Endodermal cell (in vitro differentiated cells): ENCODE measurements at regions not wholly inside any gene's neighbourhood (a gene's known extent, or its start where the extent isn't known, plus 50 kb on each side); places are given as distances from the start of the nearest gene placed in this dataset.

ENCODE experiments used
- DNase-seq: peaks from one replicate; pipeline ENCODE4 v3.0.0-alpha.2; 2017
- H3K27ac ChIP-seq: 2 replicates; pipeline ENCODE4 v1.5.1; 2013; ENCODE audit warnings: mild to moderate bottlenecking, low read depth, low read length, moderate library complexity
- H3K27me3 ChIP-seq: 2 replicates; pipeline ENCODE4 v1.6.1; 2013; ENCODE audit warnings: mild to moderate bottlenecking, low read length, moderate library complexity; ENCODE audit not compliant: insufficient read depth, control insufficient read depth, poor library complexity, severe bottlenecking
- H3K36me3 ChIP-seq: 2 replicates; pipeline ENCODE4 v1.7.0; 2013; ENCODE audit warnings: mild to moderate bottlenecking, low read length, moderate library complexity; ENCODE audit not compliant: control insufficient read depth, insufficient read depth
- H3K4me1 ChIP-seq: one replicate; pipeline ENCODE4 v1.7.0; 2013; ENCODE audit warnings: low read length; ENCODE audit not compliant: control insufficient read depth, insufficient read depth
- H3K4me3 ChIP-seq: 2 replicates; pipeline ENCODE4 v1.5.1; 2013; ENCODE audit warnings: mild to moderate bottlenecking, low read length, moderate library complexity
- H3K9ac ChIP-seq: 2 replicates; pipeline ENCODE4 v1.6.1; 2013; ENCODE audit warnings: mild to moderate bottlenecking, low read length, moderate library complexity; ENCODE audit not compliant: poor library complexity, severe bottlenecking; ENCODE audit errors: extremely low read depth
- H3K9me3 ChIP-seq: 2 replicates; pipeline ENCODE4 v1.6.1; 2013; ENCODE audit warnings: mild to moderate bottlenecking, low read length, moderate library complexity; ENCODE audit not compliant: control insufficient read depth
- H3K27ac Mint-ChIP-seq: 2 replicates; pipeline ENCODE4 v1.8.0; 2020; ENCODE audit warnings: mixed read lengths
- H3K27me3 Mint-ChIP-seq: 2 replicates; pipeline ENCODE4 v1.8.0; 2021; ENCODE audit warnings: mild to moderate bottlenecking, mixed read lengths; ENCODE audit not compliant: insufficient read depth
- H3K36me3 Mint-ChIP-seq: 2 replicates; pipeline ENCODE4 v1.8.0; 2020; ENCODE audit warnings: low read depth, mixed read lengths
- H3K4me1 Mint-ChIP-seq: 2 replicates; pipeline ENCODE4 v1.8.0; 2020; ENCODE audit warnings: mixed read lengths
- H3K4me3 Mint-ChIP-seq: 2 replicates; pipeline ENCODE4 v1.8.0; 2020; ENCODE audit warnings: mild to moderate bottlenecking, moderate library complexity, mixed read lengths
- H3K9me3 Mint-ChIP-seq: 2 replicates; pipeline ENCODE4 v1.8.0; 2020; ENCODE audit warnings: mild to moderate bottlenecking, mixed read lengths
- CTCF ChIP-seq: fragments of 200-600 bp; sonication (generic); conservative IDR thresholded peaks from 2 replicates; pipeline ENCODE4 v1.5.0; 2021; ENCODE audit warnings: antibody characterized with exemption, mild to moderate bottlenecking
- WGBS, 2 experiments: methylation state at CpG; one replicate each; pipeline versions ENCODE4 v1.1.5 to v1.1.7; 2013; ENCODE audit warnings: missing lambda C conversion rate in 2 of 2, mixed read lengths in 1 of 2; ENCODE audit not compliant: insufficient coverage in 1 of 2, insufficient read length in 1 of 2; 5-methylcytosine and 5-hydroxymethylcytosine counted together

GRCh38 chr6:23340271-23340670 is 770.9 kb downstream of the HDGFL1 start:
- peaks cover 21% of the 10 kb centered on the region for H3K4me1 Mint-ChIP-seq
- no peaks in the 10 kb centered on the region for H3K27me3 ChIP-seq
- H3K4me1 ChIP-seq = peaks cover 5% of the 10 kb centered on the region
- no peak for DNase-seq
- peaks cover 11% of the 10 kb centered on the region for H3K9me3 Mint-ChIP-seq
- no peak overlapping the region for H3K4me3 Mint-ChIP-seq
- no peaks in the 10 kb centered on the region for H3K27me3 Mint-ChIP-seq
- WGBS, 2 experiments = 86 to 94% methylated on average over 1 to 3 of the region's 3 CpGs
- H3K4me3 ChIP-seq = no peak overlapping the region
- no peaks in the 10 kb centered on the region for H3K9me3 ChIP-seq
- no peak for TF ChIP-seq CTCF
- H3K9ac ChIP-seq = no peak overlapping the region
- peak overlapping the region; percentile 59 for H3K27ac ChIP-seq
- H3K36me3 Mint-ChIP-seq = no peaks in the 10 kb centered on the region
- H3K27ac Mint-ChIP-seq = no peak overlapping the region
- H3K36me3 ChIP-seq = no peaks in the 10 kb centered on the region

GRCh38 chr6:23343610-23344306 is 774.4 kb downstream of the HDGFL1 start:
- Mint-ChIP-seq H3K4me1 (peaks cover 3% of the 10 kb centered on the region), H3K27ac (no peak overlapping the region), H3K4me3 (no peak overlapping the region), H3K27me3 (no peaks in the 10 kb centered on the region), H3K9me3 (peaks cover 11% of the 10 kb centered on the region), H3K36me3 (no peaks in the 10 kb centered on the region)
- no peak for DNase-seq
- Histone ChIP-seq H3K4me1 (peaks cover 5% of the 10 kb centered on the region), H3K9ac (no peak overlapping the region), H3K27ac (no peak overlapping the region), H3K9me3 (no peaks in the 10 kb centered on the region), H3K4me3 (no peak overlapping the region), H3K36me3 (no peaks in the 10 kb centered on the region), H3K27me3 (no peaks in the 10 kb centered on the region)
- TF ChIP-seq CTCF = no peak
- 90 to 100% methylated on average over 1 to 5 of the region's 5 CpGs for WGBS, 2 experiments

GRCh38 chr6:23348185-23348584 is 777.8 kb upstream of the NRSN1 start:
- Histone ChIP-seq H3K36me3 (no peaks in the 10 kb centered on the region), H3K27ac (no peak overlapping the region), H3K9me3 (no peaks in the 10 kb centered on the region), H3K9ac (no peak overlapping the region), H3K4me1 (no peaks in the 10 kb centered on the region), H3K27me3 (no peaks in the 10 kb centered on the region), H3K4me3 (no peak overlapping the region)
- H3K9me3 Mint-ChIP-seq = peaks cover 1% of the 10 kb centered on the region
- no peak overlapping the region for H3K4me3 Mint-ChIP-seq
- no peak for DNase-seq
- no peaks in the 10 kb centered on the region for H3K27me3 Mint-ChIP-seq
- H3K36me3 Mint-ChIP-seq = no peaks in the 10 kb centered on the region
- 83 to 96% methylated on average over 1 to 2 of the region's 3 CpGs for WGBS, 2 experiments
- H3K27ac Mint-ChIP-seq = no peak overlapping the region
- no peak for TF ChIP-seq CTCF
- H3K4me1 Mint-ChIP-seq = no peaks in the 10 kb centered on the region
